HepG2 (cell line): ENCODE measurements at regions not wholly inside any gene's neighbourhood (a gene's known extent, or its start where the extent isn't known, plus 50 kb on each side); places are given as distances from the start of the nearest gene placed in this dataset.

Source experiments
- ATAC-seq: fragments of 200-7000 bp; cut with Tn5 transposase; 3 replicates; pipeline ENCODE4 v1.9.1; 2020; ENCODE audit warnings: mild to moderate bottlenecking, moderate library complexity
- BruUV-seq: library from RNA; stranded (reverse); fragments of 400-500 nt; replicated peaks from 2 replicates; lab custom pipeline; 2021; lab: Mats Ljungman, UMichigan
- CTCF ChIA-PET: fragments of 300-600 bp; formaldehyde crosslinking; extraction: SDS; loops from one replicate; lab custom pipeline; 2021; ENCODE audit warnings: low total read pairs, inconsistent platforms, low intra/inter-chr PET ratio; lab: Yijun Ruan, JAX
- POLR2A ChIA-PET: fragments of 350-600 bp; sonication (Branson Sonifier 250); formaldehyde crosslinking; loops from one replicate; lab custom pipeline; 2020; ENCODE audit warnings: antibody characterized with exemption, inconsistent platforms; lab: Yijun Ruan, JAX
- DNase-seq: peaks from one replicate; pipeline ENCODE4 v3.0.0-alpha.2; 2015; ENCODE audit warnings: low spot score
- FAIRE-seq: peaks from 3 replicates; lab custom pipeline; 2011; peaks lifted over from hg19 to GRCh38; lab: Jason Lieb, UNC
- H2AFZ ChIP-seq: one replicate; pipeline ENCODE4 v1.6.1; 2011; ENCODE audit warnings: low read length, inconsistent platforms
- H3K27ac ChIP-seq: fragments of 300-600 bp; 3 replicates; pipeline ENCODE4 v1.8.0; 2011; ENCODE audit warnings: mixed run types, mild to moderate bottlenecking, mixed read lengths, low read length, inconsistent platforms; ENCODE audit not compliant: insufficient read depth; ENCODE audit errors: extremely low read length
- H3K27me3 ChIP-seq, 2 experiments: fragments of 200-600 bp in 1 of 2; 2 replicates in 1 of 2; 3 replicates in 1 of 2; pipeline versions ENCODE4 v1.6.0 to v1.8.0; 2011; ENCODE audit warnings: low read length in 2 of 2, mild to moderate bottlenecking in 2 of 2, moderate library complexity in 2 of 2, inconsistent platforms in 1 of 2; ENCODE audit not compliant: insufficient read depth in 2 of 2, control insufficient read depth in 1 of 2
- H3K36me3 ChIP-seq, 2 experiments: fragments of 200-600 bp in 1 of 2; replicated peaks in 1 of 2; 2 replicates in 1 of 2; 3 replicates in 1 of 2; pipeline versions ENCODE4 v1.5.1 to v1.8.0; 2011; ENCODE audit warnings: low read length in 2 of 2, inconsistent platforms in 1 of 2; ENCODE audit not compliant: insufficient read depth in 2 of 2, control insufficient read depth in 1 of 2
- H3K4me1 ChIP-seq: 2 replicates; pipeline ENCODE4 v1.5.1; 2012; ENCODE audit warnings: low read length, inconsistent platforms; ENCODE audit not compliant: insufficient read depth
- H3K4me2 ChIP-seq: 2 replicates; pipeline ENCODE4 v1.6.0; 2011; ENCODE audit warnings: low read depth, low read length, inconsistent platforms
- H3K4me3 ChIP-seq, 3 experiments: fragments of 200-600 bp in 1 of 3; sonication (generic), shearing (Covaris generic) in 1 of 3; replicated peaks in 1 of 3; 2 replicates each; pipeline ENCODE4 v1.5.1; 2011 to 2016; ENCODE audit warnings: low read length in 3 of 3, inconsistent platforms in 2 of 3, low read depth in 2 of 3, mild to moderate bottlenecking in 2 of 3, control low read depth in 1 of 3, mixed read lengths in 1 of 3; ENCODE audit not compliant: insufficient read depth in 1 of 3
- H3K79me2 ChIP-seq: one replicate; pipeline ENCODE4 v1.6.1; 2011; ENCODE audit warnings: low read length, inconsistent platforms; ENCODE audit not compliant: insufficient read depth
- H3K9ac ChIP-seq: 2 replicates; pipeline ENCODE4 v1.6.0; 2011; ENCODE audit warnings: mild to moderate bottlenecking, low read depth, low read length, inconsistent platforms; ENCODE audit not compliant: insufficient read depth
- H3K9me3 ChIP-seq: 2 replicates; pipeline ENCODE4 v1.5.1; 2012; ENCODE audit warnings: mild to moderate bottlenecking, low read length
- H4K20me1 ChIP-seq: 2 replicates; pipeline ENCODE4 v1.6.0; 2011; ENCODE audit warnings: inconsistent platforms, mild to moderate bottlenecking, low read length, moderate library complexity; ENCODE audit not compliant: insufficient read depth
- FOSL2 ChIP-seq: sonication (generic); formaldehyde crosslinking; IDR thresholded peaks from 2 replicates; pipeline ENCODE4 v1.4.0; 2020; ENCODE audit warnings: missing genetic modification reagents
- GRHL1 ChIP-seq: sonication (generic); formaldehyde crosslinking; conservative IDR thresholded peaks from 2 replicates; pipeline ENCODE4 v1.8.0; 2022; ENCODE audit warnings: missing genetic modification reagents
- KDM2A ChIP-seq: sonication (generic); formaldehyde crosslinking; IDR thresholded peaks from 2 replicates; pipeline ENCODE4 v1.4.0; 2020; ENCODE audit warnings: low read depth, missing genetic modification reagents, borderline replicate concordance
- PAX8 ChIP-seq: sonication (generic); formaldehyde crosslinking; IDR thresholded peaks from 2 replicates; pipeline ENCODE4 v1.8.0; 2022; ENCODE audit warnings: mild to moderate bottlenecking, missing genetic modification reagents, borderline replicate concordance
- RBFOX2 ChIP-seq: fragments of 200-400 bp; formaldehyde crosslinking; IDR thresholded peaks from 2 replicates; pipeline ENCODE4 v1.6.1; 2017; ENCODE audit warnings: low read depth, mild to moderate bottlenecking, low read length
- RERE ChIP-seq: IDR thresholded peaks from 2 replicates; pipeline ENCODE4 v1.6.1; 2016; ENCODE audit warnings: low read depth, missing genetic modification reagents, missing compliant biosample characterization
- SIN3B ChIP-seq: fragments of 150-350 bp; IDR thresholded peaks from 2 replicates; pipeline ENCODE4 v1.6.1; 2014; ENCODE audit warnings: low read length
- SRSF9 ChIP-seq: fragments of 200-400 bp; formaldehyde crosslinking; IDR thresholded peaks from 2 replicates; pipeline ENCODE4 v1.6.1; 2018; ENCODE audit warnings: borderline replicate concordance, mild to moderate bottlenecking, low read depth, low read length; ENCODE audit not compliant: insufficient read depth, poor library complexity, severe bottlenecking
- ZNF160 ChIP-seq: sonication (generic); formaldehyde crosslinking; IDR thresholded peaks from 2 replicates; pipeline ENCODE4 v1.8.0; 2022; ENCODE audit warnings: mild to moderate bottlenecking, inconsistent platforms, missing genetic modification reagents
- ZNF337 ChIP-seq: sonication (generic); formaldehyde crosslinking; IDR thresholded peaks from 2 replicates; pipeline ENCODE4 v1.5.1; 2020; ENCODE audit warnings: missing genetic modification reagents, low read depth, mild to moderate bottlenecking, borderline replicate concordance
- ZNF34 ChIP-seq: sonication (generic); formaldehyde crosslinking; IDR thresholded peaks from 2 replicates; pipeline ENCODE4 v1.4.0; 2020; ENCODE audit warnings: mild to moderate bottlenecking, missing genetic modification reagents, borderline replicate concordance
- ZNF430 ChIP-seq: sonication (generic); formaldehyde crosslinking; IDR thresholded peaks from 2 replicates; pipeline ENCODE4 v1.9.0; 2021; ENCODE audit warnings: mild to moderate bottlenecking, missing genetic modification reagents
- ZNF510 ChIP-seq: sonication (generic); formaldehyde crosslinking; IDR thresholded peaks from 2 replicates; pipeline ENCODE4 v1.4.0; 2020; ENCODE audit warnings: low read depth, mild to moderate bottlenecking, missing genetic modification reagents
- ZNF652 ChIP-seq: IDR thresholded peaks from 2 replicates; pipeline ENCODE4 v1.6.1; 2016; ENCODE audit warnings: low read depth, borderline replicate concordance
- ZSCAN30 ChIP-seq: sonication (generic); formaldehyde crosslinking; IDR thresholded peaks from 2 replicates; pipeline ENCODE4 v1.5.0; 2020; ENCODE audit warnings: mild to moderate bottlenecking, missing genetic modification reagents
- WGBS: methylation state at CpG from one replicate; pipeline ENCODE4 v1.1.6; 2017; ENCODE audit warnings: low lambda C conversion rate; 5-methylcytosine and 5-hydroxymethylcytosine counted together
- in situ Hi-C: cut with HindIII; loops from 2 replicates; pipeline ENCODE4 v1.10.0; 2017; ENCODE audit warnings: low pct_unique_long_range_greater_than_20kb; ENCODE audit not compliant: extremely low pct_ligation_motif_present
- intact Hi-C: fragments of 100-400 bp; cut with micrococcal nuclease; formaldehyde crosslinking; loops from one replicate; pipeline ENCODE4 v1.10.0; 2022; ENCODE audit not compliant: unreplicated experiment
- TF ChIP-seq, protein P1 (sequence below): sonication (generic); formaldehyde crosslinking; IDR thresholded peaks from 2 replicates; pipeline ENCODE4 v1.5.0; 2020; ENCODE audit warnings: mild to moderate bottlenecking, low read depth, missing genetic modification reagents, borderline replicate concordance

DNA sequence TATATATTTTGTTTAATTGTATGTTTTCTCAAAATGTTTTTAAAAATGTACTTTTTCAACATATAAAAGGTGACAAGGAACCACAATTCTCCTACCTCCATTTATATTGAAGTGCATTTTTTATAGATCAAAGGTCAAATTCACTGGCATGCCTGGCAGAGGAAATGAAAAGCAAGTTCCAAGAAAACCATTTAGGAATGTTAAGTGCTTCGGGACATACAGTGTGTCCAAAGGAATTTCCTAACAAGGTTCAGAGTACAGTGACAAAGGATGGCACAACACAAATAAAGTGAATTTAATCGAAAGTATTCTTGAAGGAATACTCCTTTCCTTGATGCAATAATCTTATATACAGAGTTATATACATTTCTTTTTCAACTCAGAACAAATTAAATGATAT, 242.3 kb downstream of the CCER1 start:
- no peak overlapping the region for H3K9ac ChIP-seq
- DNase-seq: no peak
- H3K4me1 ChIP-seq: no peaks in the 10 kb centered on the region
- no TSS peak for BruUV-seq
- TF ChIP-seq PAX8: no peak
- no peak for TF ChIP-seq ZNF34
- TF ChIP-seq RERE (CRISPR knock-in tag): no peak
- TF ChIP-seq GRHL1 (CRISPR knock-in tag): no peak
- TF ChIP-seq FOSL2 (CRISPR knock-in tag): no peak
- TF ChIP-seq RBFOX2: no peak
- TF ChIP-seq ZNF337 (CRISPR knock-in tag): no peak
- TF ChIP-seq ZNF430 (CRISPR knock-in tag): no peak
- TF ChIP-seq SRSF9: no peak
- no peak for TF ChIP-seq ZSCAN30 (CRISPR knock-in tag)
- TF ChIP-seq KDM2A (CRISPR knock-in tag): no peak
- TF ChIP-seq ZNF510 (CRISPR knock-in tag): no peak
- TF ChIP-seq SIN3B: no peak
- no peak for TF ChIP-seq ZNF160 (CRISPR knock-in tag)
- TF ChIP-seq, protein P1, sequence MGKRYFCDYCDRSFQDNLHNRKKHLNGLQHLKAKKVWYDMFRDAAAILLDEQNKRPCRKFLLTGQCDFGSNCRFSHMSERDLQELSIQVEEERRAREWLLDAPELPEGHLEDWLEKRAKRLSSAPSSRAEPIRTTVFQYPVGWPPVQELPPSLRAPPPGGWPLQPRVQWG (CRISPR knock-in tag): no peak
- TF ChIP-seq ZNF652: no peak
- H3K27me3 ChIP-seq: no peaks in the 10 kb centered on the region
- in situ Hi-C loops: no loop called here
- ChIA-PET POLR2A (no interaction called here), CTCF (no interaction called here)
- no peak overlapping the region for H2AFZ ChIP-seq
- intact Hi-C loops: loop anchor here (10.0 kb wide), 1 partner anchor 192 kb away; no protein-coding TSS in a partner anchor
- H3K27ac ChIP-seq: no peak overlapping the region
- no peak overlapping the region for H3K4me2 ChIP-seq
- H3K4me3 ChIP-seq: no peak overlapping the region
- ATAC-seq: no peak
- H3K79me2 ChIP-seq: no peaks in the 10 kb centered on the region
- no peaks in the 10 kb centered on the region for H3K36me3 ChIP-seq
- no peaks in the 10 kb centered on the region for H4K20me1 ChIP-seq
- H3K9me3 ChIP-seq: no peaks in the 10 kb centered on the region
- WGBS: 0% methylated on average over 2 of the region's 2 CpGs
- FAIRE-seq: no peak
